GM19438 (cell line): ENCODE measurements at regions not wholly inside any gene's neighbourhood (a gene's known extent, or its start where the extent isn't known, plus 50 kb on each side); places are given as distances from the start of the nearest gene placed in this dataset.
"Not testable (repeated sequence)": the region's sequence is repeated elsewhere in the genome, so short reads cannot be mapped to it uniquely, and the experiment has no call there.

Source experiments
- ATAC-seq: cut with Tn5 transposase; IDR thresholded peaks from one replicate; pipeline ENCODE4 v1.9.1; 2021; ENCODE audit warnings: low read depth; ENCODE audit not compliant: unreplicated experiment

DNA sequence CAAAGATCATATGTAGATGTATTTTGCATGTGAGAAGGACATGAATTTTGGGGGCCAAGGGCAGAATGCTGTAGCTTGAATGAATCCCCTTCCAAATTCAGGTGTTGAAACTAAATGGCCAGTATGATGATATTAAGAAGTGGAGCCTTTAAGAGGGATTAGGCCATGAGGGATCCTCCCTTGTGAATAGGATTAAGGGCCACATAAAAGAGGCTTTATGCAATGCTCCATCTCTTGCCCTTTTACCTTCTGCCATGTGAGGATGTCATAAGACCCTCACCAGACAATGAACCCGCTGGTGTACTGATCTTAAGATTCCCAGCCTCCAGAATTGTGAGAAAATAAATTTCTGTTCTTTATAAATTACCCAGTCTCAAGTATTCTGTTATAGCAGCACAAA lies 206.1 kb downstream of the YTHDC2 start:
- no peak for ATAC-seq

DNA sequence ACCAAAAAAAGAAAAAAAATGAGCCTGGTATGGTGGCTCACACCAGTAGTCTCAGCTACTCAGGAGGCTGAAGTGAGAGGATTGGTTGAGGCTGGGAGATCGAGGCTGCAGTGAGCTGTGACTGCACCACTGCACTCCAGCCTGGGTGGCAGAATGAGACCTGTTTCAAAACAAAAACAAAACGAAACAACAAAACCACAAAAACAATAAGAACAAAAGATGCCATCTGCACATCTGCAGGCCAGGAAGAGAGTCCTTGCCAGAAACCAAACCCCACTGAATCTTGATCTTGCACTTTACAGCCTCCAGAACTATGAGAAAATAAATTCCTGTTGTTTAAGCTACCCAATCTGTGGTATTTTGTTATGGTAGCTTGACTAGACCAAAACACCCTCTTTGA lies 207.7 kb downstream of the YTHDC2 start:
- no peak for ATAC-seq

DNA sequence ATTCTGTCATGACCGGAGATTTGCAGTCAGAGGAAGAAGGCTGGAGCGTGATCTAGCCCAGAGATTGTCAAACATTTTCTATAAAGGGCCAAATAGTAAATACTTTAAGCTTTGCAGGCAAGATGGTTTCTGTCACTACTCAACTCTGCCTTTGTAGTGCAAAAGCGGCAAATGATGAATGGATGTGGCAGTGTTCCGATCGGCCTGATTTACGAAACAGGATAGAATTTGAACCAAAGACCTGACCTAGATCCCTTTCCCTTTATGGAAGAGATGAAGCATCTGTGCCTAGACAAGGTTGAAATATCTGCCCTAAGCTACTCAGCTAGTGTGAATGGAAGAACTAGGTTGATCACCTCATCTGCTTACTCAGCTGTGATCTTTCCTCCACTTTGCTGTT lies 209.5 kb downstream of the YTHDC2 start:
- ATAC-seq = no peak

DNA sequence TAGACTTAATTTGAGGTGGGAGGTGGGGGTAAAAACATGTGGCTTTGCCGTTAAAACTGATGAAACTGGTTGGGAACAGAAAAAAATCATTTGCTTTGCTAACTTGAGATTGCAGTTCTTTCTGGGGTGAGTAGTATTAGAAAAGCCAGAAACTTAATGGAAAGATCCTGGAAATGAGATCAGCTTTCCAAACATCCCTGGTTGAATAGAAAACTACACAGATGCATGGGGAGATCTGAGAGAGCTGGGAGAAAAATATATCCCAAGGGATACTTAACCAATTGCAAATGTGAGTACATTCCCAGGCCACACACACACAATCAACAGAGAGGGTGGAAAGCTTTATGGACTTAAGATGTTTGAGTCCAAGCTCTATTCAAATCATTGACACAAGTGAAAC lies 222.3 kb downstream of the YTHDC2 start:
- no peak for ATAC-seq

DNA sequence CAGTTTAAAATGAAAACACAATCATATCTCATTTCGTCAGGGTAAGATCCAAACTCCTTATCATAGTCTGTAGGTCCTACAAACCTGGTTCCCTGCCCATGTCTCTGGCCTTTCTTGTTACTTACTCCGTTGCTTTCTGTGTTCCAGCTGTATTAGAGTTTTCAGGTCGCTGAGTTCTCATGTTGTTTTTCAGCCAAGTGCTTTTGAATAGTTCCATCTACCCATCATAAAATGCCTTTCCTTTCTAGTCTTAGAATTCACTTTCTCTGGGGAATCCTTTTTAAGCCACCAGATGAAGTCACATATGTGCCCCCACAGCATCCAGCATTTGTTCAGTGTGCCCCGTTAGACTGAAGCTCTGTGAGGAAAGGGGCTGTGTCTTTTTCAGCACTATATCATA lies 228.7 kb downstream of the YTHDC2 start:
- no peak for ATAC-seq

DNA sequence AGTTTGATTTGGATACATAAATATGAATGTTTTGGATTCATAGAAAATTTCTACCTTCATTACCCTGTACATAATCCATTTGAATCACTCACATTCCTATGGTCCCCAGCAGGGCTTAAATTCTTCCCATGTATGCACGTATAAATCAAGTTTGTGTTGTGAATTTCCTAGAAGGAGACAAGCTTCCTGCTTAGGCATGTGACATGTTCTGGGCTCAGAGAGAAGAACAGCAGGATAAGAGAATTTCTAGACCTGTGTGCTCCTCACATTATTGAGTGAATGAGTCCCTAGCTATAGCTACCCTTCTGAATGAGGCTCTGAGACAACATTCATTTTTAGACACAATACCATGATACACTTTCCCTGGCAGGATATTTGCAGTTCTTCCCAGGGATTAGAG lies 229.1 kb downstream of the YTHDC2 start:
- ATAC-seq = no peak

DNA sequence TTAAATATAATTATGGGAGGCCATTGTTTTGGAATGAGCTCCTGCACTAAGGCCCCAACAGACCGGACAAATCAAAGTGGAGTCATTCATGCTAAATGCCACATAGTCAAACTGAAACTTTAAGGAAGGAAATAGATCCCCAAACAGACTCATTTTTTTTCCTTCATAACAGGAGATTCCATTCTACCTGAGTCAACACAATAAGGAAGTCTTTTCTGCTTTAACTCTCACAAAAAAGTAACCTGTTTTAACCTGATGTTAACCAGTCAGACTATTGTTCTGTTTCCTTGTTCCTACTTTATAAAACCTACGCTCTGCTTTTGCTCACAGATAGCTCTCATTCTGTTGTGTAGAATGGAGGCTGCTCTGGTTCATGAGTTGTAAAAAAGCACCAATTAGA lies 234.9 kb downstream of the YTHDC2 start:
- no peak for ATAC-seq

DNA sequence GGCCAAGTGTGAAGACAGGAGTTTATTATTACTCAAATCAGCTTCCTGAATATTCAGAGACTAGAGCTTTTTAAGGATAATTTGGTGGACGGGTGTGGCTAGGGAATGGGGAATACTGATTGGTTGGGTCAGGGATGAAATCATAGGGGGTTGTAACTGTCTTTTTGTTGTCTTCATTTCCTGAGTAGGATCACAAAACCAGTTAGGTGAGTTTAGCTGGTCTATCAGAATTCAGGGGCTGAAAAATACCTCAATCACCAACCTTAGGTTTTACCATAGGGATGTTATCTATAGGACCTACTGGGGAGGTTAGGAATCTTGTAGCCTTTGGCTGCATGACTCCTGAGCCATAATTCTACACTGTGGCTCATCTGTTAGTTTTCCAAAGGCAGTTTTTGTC lies 235.8 kb downstream of the YTHDC2 start:
- ATAC-seq = no peak

DNA sequence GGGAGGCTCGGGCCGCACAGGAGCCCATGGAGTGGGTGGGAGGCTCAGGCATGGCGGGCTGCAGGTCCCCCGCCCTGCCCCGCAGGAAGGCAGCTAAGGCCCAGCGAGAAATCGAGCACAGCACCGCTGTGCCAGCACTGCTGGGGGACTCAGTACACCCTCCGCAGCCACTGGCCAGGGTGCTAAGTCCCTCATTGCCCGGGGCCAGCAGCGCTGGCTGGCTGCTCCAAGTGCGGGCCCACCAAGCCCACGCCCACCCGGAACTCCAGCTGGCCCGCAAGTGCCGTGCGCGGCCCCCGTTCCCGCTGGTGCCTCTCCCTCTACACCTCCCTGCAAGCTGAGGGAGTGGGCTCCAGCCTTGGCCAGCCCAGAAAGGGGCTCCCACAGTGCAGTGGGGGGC lies 239.7 kb downstream of the YTHDC2 start:
- ATAC-seq = not testable (repeated sequence)

DNA sequence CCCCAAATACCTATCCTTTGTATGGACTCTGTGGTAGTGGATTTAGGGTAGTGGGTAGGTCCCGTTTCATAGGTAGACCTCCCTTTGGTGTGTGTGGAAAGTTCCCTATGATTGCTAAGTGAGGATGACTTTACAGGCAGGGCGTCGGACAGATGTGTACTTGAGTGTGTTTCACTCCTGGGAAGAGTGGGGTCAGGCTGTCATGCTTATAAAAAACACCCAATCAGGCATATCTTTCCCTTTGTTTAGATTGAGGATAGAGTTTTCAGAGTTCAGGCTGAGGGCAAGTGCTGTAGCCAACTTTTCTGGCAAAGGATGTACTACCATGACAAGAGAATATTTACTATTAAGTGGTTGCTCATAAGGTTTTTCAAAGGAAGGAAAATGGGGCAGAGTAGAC lies 242.0 kb downstream of the YTHDC2 start:
- no peak for ATAC-seq

DNA sequence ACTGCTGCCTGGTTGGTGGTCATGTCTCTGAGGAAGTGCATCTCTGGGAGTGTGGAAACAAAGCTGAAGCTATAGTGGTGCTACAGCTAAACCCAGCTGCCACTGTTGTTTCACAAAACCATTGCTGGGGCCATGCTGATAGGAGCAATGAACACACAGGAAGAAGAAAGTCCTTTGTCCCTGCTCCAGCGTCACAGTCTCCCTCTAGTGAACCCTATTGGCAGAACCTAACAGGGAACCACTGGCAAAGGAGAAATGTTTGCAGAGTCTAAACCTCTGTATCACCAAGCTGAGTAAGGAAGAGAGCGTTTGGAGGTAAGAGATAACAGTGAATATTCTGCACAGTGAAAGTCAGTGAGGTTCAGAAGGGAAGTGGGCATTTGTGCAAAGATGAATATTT lies 244.0 kb downstream of the YTHDC2 start:
- no peak for ATAC-seq

DNA sequence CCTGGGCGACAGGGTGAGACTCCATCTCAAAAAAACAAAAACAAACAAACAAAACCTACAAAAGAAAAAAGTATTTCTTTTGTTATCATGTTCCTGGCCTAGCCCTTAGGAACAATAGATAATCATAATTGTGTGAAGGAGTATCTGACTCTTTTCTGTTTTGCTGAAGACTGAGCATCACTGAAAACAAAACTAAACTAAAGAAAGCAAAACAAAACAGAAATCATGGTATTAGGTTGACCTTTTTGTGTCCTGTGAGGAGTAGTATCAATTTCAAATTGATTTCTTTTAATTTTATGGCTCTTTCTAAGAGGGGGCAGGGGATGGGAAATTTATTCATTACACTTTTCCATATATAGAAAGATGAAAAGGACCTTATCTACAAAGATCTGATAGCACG lies 246.0 kb downstream of the YTHDC2 start:
- ATAC-seq = no peak

DNA sequence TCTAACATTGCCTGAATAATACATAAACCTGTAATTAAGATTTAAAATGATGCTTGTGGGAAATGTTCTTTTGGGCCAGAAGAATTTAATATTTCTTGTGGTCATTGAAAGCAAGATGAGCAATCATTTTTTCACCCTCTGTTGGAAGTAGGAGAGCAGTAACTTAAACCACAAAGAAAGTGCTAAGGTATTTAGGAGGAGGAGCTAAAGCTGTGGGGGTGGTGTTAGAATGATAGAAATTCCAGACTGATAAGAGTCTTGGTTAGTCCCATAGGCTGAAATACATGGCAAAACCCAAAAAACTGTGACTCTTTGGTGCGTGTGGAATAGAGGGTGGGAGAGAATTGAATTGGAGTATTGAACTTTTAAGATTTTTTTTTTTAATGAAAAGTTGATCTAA lies 247.0 kb downstream of the YTHDC2 start:
- no peak for ATAC-seq

DNA sequence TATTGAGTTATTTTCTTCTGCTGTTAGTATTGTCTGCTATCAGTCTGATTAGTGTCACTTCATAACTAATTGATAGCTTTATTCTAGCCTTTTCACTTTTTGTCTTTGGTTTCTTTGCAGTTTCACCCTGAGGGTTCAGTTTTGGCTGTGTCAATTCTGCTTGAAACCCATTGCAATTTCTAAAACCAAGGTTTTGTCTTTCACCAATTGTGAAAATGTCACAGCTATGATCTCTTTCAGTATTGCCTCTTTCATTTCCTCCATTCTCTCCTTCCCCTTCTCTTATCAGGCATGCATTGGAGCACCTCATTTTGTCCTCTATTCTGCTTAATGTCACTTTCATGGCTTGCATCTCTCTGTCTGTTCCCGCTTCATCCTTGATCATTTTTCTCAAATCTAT lies 248.1 kb downstream of the YTHDC2 start:
- ATAC-seq = no peak

DNA sequence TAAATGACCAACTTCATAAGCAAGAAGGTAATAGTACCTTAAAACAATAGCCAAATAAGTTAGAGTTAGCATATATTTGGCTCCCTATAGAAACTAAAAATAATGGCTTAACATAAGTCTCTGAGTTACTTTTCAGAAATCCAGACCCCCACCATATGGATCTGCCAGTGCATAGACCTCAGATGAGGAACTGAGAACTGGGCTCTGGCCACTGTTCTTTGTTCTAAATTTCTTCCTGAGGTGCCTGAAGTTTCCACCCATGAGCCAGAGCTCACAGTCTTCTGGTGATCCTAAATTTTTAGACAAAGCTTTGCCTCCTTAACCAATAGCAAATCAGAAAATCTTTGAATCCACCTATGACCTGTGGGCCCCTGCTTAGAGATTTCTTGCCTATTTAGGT lies 250.9 kb downstream of the YTHDC2 start:
- no peak for ATAC-seq

DNA sequence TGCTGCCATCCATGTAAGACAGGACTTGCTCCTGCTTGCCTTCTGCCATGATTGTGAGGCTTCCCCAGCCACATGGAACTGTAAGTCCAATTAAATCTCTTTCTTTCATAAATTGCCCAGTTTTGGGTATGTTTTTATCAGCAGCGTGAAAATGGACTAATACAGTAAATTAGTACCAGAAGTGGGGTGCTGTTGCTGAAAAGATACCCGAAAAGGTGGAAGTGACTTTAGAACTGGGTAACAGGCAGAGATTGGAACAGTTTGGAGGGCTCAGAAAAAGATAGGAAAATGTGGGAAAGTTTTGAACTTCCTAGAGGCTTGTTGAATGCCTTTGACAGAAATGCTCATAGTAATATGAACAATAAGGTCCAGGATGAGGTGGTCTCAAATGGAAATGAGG lies 253.3 kb downstream of the YTHDC2 start:
- not testable (repeated sequence) for ATAC-seq

DNA sequence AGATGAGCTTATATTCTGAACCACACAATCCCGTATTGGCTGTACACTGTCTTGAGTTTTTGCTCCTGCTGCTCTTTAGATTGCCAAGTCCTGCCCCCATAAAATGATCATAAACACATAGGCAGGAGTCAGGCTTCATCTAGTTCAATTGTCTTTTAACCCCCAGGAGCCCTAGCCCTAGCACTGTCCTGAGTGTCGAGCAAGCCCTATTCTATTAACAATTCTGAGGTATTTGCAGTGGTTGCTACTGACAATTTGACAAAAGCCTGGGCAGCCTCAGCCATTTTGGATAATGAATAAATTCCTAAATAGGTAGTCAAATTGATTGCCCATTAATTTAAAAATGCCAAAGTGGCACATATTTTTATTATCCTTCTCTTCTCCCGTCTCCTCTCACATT lies 257.2 kb downstream of the YTHDC2 start:
- ATAC-seq = no peak

DNA sequence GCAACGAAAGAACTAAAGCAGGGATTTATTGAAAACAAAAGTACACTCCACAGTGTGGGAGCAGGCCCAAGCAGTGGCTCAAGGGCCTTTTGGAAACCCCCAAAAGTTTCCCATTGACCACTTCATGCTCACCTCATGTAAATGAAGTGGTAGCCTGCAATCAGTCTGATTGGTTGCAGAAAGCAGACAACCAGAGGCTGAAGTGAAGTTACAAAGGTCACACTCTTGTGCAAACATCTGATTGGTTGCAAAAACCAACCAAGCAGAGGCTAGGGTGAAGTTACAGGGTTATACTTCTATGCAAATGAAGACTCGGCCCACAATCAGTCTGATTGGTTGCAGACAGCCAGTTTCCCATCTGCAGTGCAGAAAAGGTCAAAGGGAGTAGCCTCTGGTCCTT lies 258.0 kb downstream of the YTHDC2 start:
- ATAC-seq = no peak

DNA sequence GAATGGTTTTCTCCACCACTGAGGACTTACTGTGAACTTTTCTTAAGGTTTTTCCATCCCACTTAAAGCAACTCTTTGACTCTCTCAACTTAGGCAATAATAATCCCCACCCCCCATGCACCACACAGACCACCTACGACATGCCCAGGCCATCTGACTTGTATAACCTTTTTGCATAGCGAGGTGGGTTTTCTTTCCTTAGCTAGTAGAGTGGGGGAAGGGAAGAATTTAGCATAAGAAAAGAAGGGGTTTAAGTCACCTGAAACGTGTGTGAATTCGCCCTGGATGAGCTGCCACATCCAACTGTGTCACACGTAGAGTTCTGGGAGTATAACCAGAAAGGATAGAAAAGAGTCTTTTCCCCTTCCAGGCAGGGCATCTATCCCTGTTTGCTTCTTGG lies 262.7 kb downstream of the YTHDC2 start:
- no peak for ATAC-seq

DNA sequence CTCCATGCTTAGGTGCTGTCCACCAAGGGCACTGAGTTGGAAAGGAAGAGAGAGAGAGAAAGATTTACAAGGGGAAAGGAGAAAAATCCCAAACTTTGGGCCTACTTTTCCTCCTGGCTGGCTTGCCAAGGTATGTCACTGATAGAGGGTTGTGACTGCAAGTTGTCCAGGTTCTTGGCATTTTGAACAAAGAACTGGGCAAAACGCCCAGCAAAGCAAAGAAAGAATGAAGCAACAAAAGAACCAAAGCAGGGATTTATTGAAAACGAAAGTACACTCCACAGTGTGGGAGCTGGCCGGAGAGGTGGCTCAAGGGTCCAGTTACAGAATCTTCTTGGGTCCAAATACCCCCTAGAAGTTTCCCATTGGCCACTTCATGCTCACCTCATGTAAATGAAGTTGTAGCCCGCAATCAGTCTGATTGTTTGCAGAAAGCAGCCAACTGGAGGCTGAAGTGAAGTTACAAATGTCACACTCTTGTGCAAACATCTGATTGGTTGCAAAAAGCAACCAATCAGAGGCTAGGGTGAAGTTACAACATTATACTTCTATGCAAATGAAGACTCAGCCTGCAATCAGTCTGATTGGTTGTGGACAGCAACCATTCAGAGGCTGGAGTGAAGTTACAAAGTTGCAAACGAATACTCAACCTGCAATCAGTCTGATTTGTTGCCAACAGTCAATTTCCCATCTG lies 263.5 kb downstream of the YTHDC2 start:
- no peak for ATAC-seq

DNA sequence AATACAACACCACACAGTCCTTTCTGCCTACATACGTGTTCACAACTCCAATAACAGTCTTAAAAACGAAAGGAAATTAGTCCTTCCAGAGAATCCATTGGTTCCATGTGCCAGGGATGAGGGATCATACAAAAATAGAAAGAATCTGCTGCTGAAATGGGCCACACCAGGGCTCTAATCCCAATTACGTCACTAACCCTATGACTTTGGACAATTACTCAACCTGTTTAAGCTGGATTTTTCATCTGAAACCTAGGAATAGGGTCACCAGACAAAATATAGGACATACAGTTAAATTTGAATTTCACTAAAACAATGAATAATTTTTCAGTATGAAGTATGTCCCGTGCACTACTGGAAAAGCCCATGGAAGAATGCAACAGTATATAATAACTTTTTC lies 264.7 kb downstream of the YTHDC2 start:
- no peak for ATAC-seq

DNA sequence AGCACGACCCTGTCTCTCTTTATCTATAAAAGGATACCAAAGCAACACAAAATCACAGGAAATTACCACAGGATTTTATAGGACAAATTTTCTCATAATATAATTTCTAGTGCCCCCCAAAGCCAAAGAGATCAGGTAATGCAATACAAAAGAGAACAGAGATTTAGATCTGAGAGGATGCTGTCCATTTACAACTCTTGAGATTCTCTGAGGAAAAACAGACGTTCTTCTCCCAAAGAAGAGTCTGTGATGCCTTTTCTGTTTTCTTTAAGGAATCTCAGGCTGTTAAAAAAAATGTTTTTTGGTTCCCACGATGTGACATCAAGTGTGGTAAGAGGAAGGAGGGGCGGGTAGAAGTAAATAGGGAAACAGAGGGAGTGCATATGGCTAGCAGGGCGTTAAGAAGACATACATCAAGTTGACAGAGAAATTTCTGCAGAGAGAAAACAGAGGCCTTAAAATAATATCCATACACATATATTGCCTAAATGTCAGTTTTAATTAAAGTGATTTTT lies 274.7 kb downstream of the YTHDC2 start:
- ATAC-seq = no peak

DNA sequence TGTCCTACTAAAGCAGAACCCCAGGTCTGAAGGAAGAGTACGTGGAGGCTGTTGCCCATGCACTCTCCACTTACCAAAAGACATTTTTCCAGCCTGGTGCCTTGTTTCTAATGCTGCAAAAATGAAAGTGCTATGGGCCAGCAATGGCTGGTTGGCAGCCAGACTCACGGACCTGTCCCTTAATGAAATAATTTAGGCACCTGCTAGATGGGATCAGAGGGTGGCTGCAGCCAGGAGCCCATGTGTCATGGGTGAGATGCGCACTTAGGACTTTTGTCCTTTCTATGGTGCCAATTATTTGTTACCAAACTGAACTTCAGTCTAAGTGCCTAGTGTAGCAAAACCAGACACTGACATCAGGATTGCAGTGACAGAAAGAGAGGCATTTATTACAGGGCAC lies 276.3 kb downstream of the YTHDC2 start:
- ATAC-seq = no peak
